ENCODE measurements at regions not wholly inside any gene's neighbourhood (a gene's known extent, or its start where the extent isn't known, plus 50 kb on each side); places are given as distances from the start of the nearest gene placed in this dataset.

DNA sequence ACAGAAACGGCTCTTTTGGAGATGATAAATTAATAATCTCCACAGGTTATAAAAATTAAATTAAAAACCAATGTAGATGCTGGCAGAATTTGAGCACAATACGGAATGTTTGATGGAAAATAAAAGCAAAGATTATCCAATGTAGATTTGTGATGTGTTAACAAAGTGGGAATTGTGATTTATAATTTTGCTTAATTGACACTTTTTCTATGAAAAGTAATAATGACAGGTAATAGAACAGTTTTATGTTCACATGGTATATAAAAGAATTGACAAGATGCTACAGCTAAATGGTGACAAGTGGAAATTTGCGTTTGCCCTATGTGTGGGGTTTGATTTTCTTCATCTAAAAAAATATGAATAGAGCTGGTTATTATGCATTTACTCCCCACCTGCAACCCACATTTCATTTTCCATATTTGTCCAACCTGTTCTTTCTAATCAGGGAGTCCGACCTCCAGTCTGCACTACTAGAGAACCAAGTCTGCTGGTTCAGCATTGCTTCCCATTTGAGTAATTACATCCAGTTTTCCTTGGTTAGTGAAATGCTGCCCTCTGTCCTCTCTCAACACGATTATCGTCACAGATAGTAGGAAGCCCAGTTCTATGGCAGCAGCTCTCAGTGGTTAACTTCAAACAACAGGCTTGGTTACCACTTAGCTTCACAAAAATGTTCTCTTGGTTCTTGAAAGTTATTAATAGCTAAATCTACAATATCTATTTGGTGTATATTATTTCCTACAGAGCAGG lies 61.4 kb upstream of the SLITRK1 start:
- TF ChIP-seq EZH2 (IDR thresholded peaks at IDR 0.05) (no peak), POLR2AphosphoS5 (IDR thresholded peaks at IDR 0.05; ENCODE audit: borderline replicate concordance, low read depth, low read length) (no peak), FOXP2 (optimal IDR thresholded peaks at IDR 0.05; ENCODE audit: control extremely low read depth, extremely low read length, insufficient read depth) (no peak)
